ENCODE measurements at regions not wholly inside any gene's neighbourhood (a gene's known extent, or its start where the extent isn't known, plus 50 kb on each side); places are given as distances from the start of the nearest gene placed in this dataset.

DNA sequence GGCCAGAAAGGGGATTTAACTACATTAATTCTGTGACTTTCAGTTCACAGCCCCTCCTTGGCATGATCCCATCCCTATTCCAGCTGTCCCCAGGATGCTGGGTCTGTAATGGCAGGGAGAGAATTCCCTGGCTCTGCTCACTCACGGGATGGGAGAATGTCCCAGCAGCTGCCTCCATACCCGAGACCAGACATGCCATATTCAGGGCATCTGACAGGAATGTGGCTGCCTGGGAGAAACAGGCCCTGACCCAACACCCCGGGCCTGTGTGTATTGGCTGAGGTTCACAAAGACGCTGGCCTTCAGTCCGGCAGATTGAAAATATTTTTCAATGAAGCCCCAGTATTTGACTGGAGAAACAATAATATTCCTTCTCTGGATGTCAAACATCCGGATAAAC lies 83.6 kb upstream of the SMAD3 start:
- Histone ChIP-seq H3K4me3 (no peak overlapping the region), H3K27me3 (no peaks in the 10 kb centered on the region), H3K9me3 (no peaks in the 10 kb centered on the region), H3K36me3 (no peaks in the 10 kb centered on the region), H3K4me1 (peaks cover 0 to 4% (median 1%) of the 10 kb centered on the region in 4 donors), H3K27ac (no peak overlapping the region)
- intact Hi-C loops (cut with DNase I) = no loop called here
- TF ChIP-seq POLR2AphosphoS5 (IDR thresholded peaks at IDR 0.05) (no peak), EP300 (IDR thresholded peaks at IDR 0.05) (no peak), POLR2A (IDR thresholded peaks at IDR 0.05) (no peak)
- TF ChIP-seq, protein P1, sequence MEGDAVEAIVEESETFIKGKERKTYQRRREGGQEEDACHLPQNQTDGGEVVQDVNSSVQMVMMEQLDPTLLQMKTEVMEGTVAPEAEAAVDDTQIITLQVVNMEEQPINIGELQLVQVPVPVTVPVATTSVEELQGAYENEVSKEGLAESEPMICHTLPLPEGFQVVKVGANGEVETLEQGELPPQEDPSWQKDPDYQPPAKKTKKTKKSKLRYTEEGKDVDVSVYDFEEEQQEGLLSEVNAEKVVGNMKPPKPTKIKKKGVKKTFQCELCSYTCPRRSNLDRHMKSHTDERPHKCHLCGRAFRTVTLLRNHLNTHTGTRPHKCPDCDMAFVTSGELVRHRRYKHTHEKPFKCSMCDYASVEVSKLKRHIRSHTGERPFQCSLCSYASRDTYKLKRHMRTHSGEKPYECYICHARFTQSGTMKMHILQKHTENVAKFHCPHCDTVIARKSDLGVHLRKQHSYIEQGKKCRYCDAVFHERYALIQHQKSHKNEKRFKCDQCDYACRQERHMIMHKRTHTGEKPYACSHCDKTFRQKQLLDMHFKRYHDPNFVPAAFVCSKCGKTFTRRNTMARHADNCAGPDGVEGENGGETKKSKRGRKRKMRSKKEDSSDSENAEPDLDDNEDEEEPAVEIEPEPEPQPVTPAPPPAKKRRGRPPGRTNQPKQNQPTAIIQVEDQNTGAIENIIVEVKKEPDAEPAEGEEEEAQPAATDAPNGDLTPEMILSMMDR (IDR thresholded peaks at IDR 0.05) = no peak
- DNase-seq = no peak
- WGBS, 2 donors = 85 to 90% methylated on average over 6 of the region's 6 CpGs

DNA sequence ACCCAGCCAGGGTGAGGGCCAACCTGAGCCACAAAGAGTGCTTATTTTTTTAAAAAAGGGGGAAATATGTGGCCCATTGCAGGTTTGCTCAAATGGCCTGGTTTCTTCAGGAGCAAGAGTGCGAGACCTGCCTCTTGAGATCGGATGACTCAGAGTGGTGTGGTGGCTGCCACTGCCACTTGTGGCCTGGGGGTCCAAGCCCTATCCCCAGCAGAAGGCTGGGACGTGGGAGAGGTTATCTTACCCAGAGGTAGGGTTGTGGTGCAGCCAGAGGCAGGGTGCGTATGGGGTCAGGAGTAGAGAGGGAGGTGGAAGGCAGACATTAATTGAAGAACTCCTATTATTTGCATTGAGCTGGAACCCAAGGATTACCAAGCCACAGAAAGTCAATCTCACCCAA lies 83.2 kb upstream of the SMAD3 start:
- Histone ChIP-seq H3K27ac (no peak overlapping the region), H3K27me3 (no peaks in the 10 kb centered on the region), H3K9me3 (no peaks in the 10 kb centered on the region), H3K4me1 (peaks cover 0 to 9% (median 2%) of the 10 kb centered on the region in 4 donors), H3K36me3 (no peaks in the 10 kb centered on the region), H3K4me3 (no peak overlapping the region)
- 91 to 94% methylated on average over 4 of the region's 4 CpGs for WGBS, 2 donors
- DNase-seq = no peak
- TF ChIP-seq, protein P1 (IDR thresholded peaks at IDR 0.05) = no peak
- TF ChIP-seq POLR2A (IDR thresholded peaks at IDR 0.05) (no peak), POLR2AphosphoS5 (IDR thresholded peaks at IDR 0.05) (no peak), EP300 (IDR thresholded peaks at IDR 0.05) (no peak)
- intact Hi-C loops (cut with DNase I) = no loop called here

DNA sequence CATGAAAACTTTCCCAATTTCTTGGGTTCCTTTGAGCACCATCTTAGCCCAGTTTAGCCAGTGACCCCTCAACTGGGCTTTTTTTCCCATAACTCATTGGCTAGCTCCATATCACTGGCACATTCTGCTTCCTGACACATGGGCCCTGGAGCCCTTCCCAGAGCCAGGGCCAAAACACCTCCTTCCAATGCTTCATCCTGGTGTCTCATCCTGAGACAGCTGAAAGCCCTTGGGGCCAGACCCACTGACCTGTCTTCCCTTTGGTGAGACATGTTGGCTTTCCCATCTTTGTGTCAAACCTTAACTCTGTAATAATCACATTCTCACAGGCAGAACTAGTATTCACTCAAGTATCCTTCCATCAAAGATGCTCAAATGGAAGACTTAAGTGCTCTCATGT lies 82.6 kb upstream of the SMAD3 start:
- no peaks in the 10 kb centered on the region for H3K36me3 ChIP-seq
- H3K27ac ChIP-seq = no peak overlapping the region
- no peaks in the 10 kb centered on the region for H3K9me3 ChIP-seq
- no peak overlapping the region for H3K4me3 ChIP-seq
- TF ChIP-seq POLR2A (IDR thresholded peaks at IDR 0.05) = no peak
- no peak for TF ChIP-seq POLR2AphosphoS5 (IDR thresholded peaks at IDR 0.05)
- TF ChIP-seq, protein P1 (IDR thresholded peaks at IDR 0.05) = no peak
- no peak for TF ChIP-seq EP300 (IDR thresholded peaks at IDR 0.05)
- DNase-seq = no peak
- intact Hi-C loops (cut with DNase I) = no loop called here
- no peaks in the 10 kb centered on the region for H3K27me3 ChIP-seq
- peaks cover 0 to 9% (median 2%) of the 10 kb centered on the region in 4 donors for H3K4me1 ChIP-seq

DNA sequence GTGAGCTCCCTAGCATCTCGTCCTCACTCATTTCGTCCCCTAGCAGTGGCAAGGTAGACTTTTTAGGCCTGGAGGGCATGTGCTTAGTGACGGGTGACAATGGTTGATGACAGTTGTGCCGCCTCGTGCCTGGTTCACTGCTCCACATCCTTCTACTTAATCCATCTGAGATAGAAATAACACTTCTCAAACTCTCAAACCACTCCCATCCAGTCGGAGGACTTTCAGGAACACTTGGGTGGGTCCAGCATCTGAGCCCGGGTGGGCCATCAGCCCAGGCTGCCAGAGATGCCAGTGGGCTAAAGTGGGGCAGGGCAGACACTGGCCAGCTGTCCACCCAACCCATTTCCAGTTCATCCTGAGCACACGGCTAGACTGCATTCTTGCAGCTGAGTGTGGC lies 79.7 kb upstream of the SMAD3 start:
- H3K27ac ChIP-seq = no peak overlapping the region
- no peaks in the 10 kb centered on the region for H3K27me3 ChIP-seq
- H3K36me3 ChIP-seq = no peaks in the 10 kb centered on the region
- no peaks in the 10 kb centered on the region for H3K9me3 ChIP-seq
- no peak overlapping the region for H3K4me3 ChIP-seq
- TF ChIP-seq POLR2AphosphoS5 (IDR thresholded peaks at IDR 0.05) (no peak), POLR2A (IDR thresholded peaks at IDR 0.05) (no peak), EP300 (IDR thresholded peaks at IDR 0.05) (no peak)
- TF ChIP-seq, protein P1 (IDR thresholded peaks at IDR 0.05) = no peak
- no peak for DNase-seq
- intact Hi-C loops (cut with DNase I) = no loop called here
- peaks cover 0 to 9% (median 2%) of the 10 kb centered on the region in 4 donors for H3K4me1 ChIP-seq
- 94 to 95% methylated on average over 8 of the region's 8 CpGs for WGBS, 2 donors

DNA sequence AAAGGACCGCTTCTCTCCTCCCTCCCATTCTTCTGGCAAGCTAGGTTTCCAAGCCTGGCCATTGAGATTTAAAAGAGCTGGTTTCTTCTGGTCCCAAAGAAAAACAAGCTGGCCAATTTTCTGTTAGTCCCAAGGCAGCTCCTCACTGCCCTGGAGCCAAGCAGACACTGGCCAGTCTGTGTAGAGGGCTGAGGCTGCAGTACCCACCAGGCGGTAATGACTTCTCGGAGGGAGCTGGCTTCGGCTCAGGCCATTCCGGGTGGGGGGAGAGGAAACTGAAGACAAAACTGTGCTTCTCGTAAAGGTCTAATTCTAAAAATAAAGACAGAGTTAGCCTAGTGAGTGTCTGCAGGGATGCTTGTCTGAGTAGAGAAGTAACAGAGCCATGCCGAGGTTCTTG lies 78.5 kb upstream of the SMAD3 start:
- no peaks in the 10 kb centered on the region for H3K36me3 ChIP-seq
- H3K27me3 ChIP-seq = no peaks in the 10 kb centered on the region
- no peak for DNase-seq
- no peaks in the 10 kb centered on the region for H3K9me3 ChIP-seq
- H3K4me1 ChIP-seq = peaks cover 0 to 9% (median 2%) of the 10 kb centered on the region in 4 donors
- H3K4me3 ChIP-seq = no peak overlapping the region
- TF ChIP-seq POLR2A (IDR thresholded peaks at IDR 0.05) (no peak), POLR2AphosphoS5 (IDR thresholded peaks at IDR 0.05) (peak in 2 of 4 donors; percentile 47 to 50), EP300 (IDR thresholded peaks at IDR 0.05) (no peak)
- TF ChIP-seq, protein P1 (IDR thresholded peaks at IDR 0.05) = no peak
- peak overlapping the region in 2 of 4 donors; percentile 64 to 65 for H3K27ac ChIP-seq
- 92 to 95% methylated on average over 7 of the region's 7 CpGs for WGBS, 2 donors
- intact Hi-C loops (cut with DNase I) = no loop called here
